K562 (cell line): ENCODE measurements at regions not wholly inside any gene's neighbourhood (a gene's known extent, or its start where the extent isn't known, plus 50 kb on each side); places are given as distances from the start of the nearest gene placed in this dataset.

Source experiments
- ATAC-seq: fragments of 200-7000 bp; cut with Tn5 transposase; 3 replicates; pipeline ENCODE4 v1.9.1; 2020; ENCODE audit warnings: moderate library complexity
- BruUV-seq: library from RNA; stranded (reverse); fragments of 400-500 nt; replicated peaks from 2 replicates; lab custom pipeline; 2021; lab: Mats Ljungman, UMichigan
- CTCF ChIA-PET: fragments of 300-600 bp; formaldehyde crosslinking; extraction: SDS; loops from one replicate; lab custom pipeline; 2021; ENCODE audit warnings: low intra/inter-chr PET ratio; lab: Yijun Ruan, JAX
- POLR2A ChIA-PET: fragments of 300-600, 350-650 bp; sonication (Branson Sonifier 250); formaldehyde crosslinking; extraction: SDS; loops from one replicate; lab custom pipeline; 2021; ENCODE audit warnings: antibody characterized with exemption, inconsistent platforms; lab: Yijun Ruan, JAX
- DNase-seq, 4 experiments: peaks; one replicate each; pipeline versions ENCODE4 v3.0.0 to v3.0.0-alpha.2; 2011 to 2018; ENCODE audit warnings: low spot score in 3 of 4, mixed read lengths in 3 of 4; ENCODE audit errors: extremely low read depth in 1 of 4
- FAIRE-seq: peaks from 2 replicates; lab custom pipeline; 2011; peaks lifted over from hg19 to GRCh38; lab: Jason Lieb, UNC
- H2AFZ ChIP-seq: 2 replicates; pipeline ENCODE4 v1.6.0; 2011; ENCODE audit warnings: low read depth, low read length, control low read depth, inconsistent platforms
- H3K27ac ChIP-seq: fragments of 200-600 bp; 3 replicates; pipeline ENCODE4 v1.8.0; 2011; ENCODE audit warnings: low read depth, mild to moderate bottlenecking, control low read depth, inconsistent platforms, low read length, moderate library complexity, mixed read lengths; ENCODE audit errors: extremely low read depth
- H3K27me3 ChIP-seq, 2 experiments: fragments of 300-600 bp in 1 of 2; 2 replicates in 1 of 2; 3 replicates in 1 of 2; pipeline versions ENCODE4 v1.6.0 to v1.8.0; 2011; ENCODE audit warnings: inconsistent platforms in 2 of 2, low read length in 2 of 2, mild to moderate bottlenecking in 1 of 2, mixed read lengths in 1 of 2, moderate library complexity in 1 of 2; ENCODE audit not compliant: control insufficient read depth in 2 of 2, insufficient read depth in 2 of 2
- H3K36me3 ChIP-seq: fragments of 300-600 bp; 3 replicates; pipeline ENCODE4 v1.8.0; 2011; ENCODE audit warnings: mild to moderate bottlenecking, low read length, inconsistent platforms; ENCODE audit not compliant: control insufficient read depth, insufficient read depth
- H3K4me1 ChIP-seq, 2 experiments: fragments of 200-600 bp in 1 of 2; replicated peaks in 1 of 2; 2 replicates in 1 of 2; 3 replicates in 1 of 2; pipeline versions ENCODE4 v1.5.1 to v1.8.0; 2011; ENCODE audit warnings: inconsistent platforms in 2 of 2, low read length in 2 of 2, mild to moderate bottlenecking in 1 of 2, mixed read lengths in 1 of 2, moderate library complexity in 1 of 2; ENCODE audit not compliant: control insufficient read depth in 2 of 2, insufficient read depth in 2 of 2
- H3K4me2 ChIP-seq: 2 replicates; pipeline ENCODE4 v1.6.1; 2011; ENCODE audit warnings: low read length, control low read depth, inconsistent platforms, mixed read lengths; ENCODE audit not compliant: insufficient read depth
- H3K4me3 ChIP-seq: fragments of 200-600 bp; sonication (generic), shearing (Covaris generic); 2 replicates; pipeline ENCODE4 v1.5.1; 2016; ENCODE audit warnings: control low read depth, inconsistent platforms
- H3K79me2 ChIP-seq: fragments of 200-600 bp; 3 replicates; pipeline ENCODE4 v1.8.0; 2011; ENCODE audit warnings: low read length, inconsistent platforms; ENCODE audit not compliant: control insufficient read depth, insufficient read depth
- H3K9ac ChIP-seq, 2 experiments: 2 replicates each; pipeline versions ENCODE4 v1.6.0 to v1.6.1; 2011; ENCODE audit warnings: low read depth in 2 of 2, low read length in 2 of 2, control low read depth in 1 of 2, inconsistent platforms in 1 of 2, mild to moderate bottlenecking in 1 of 2, mixed read lengths in 1 of 2; ENCODE audit not compliant: insufficient read depth in 1 of 2
- H3K9me1 ChIP-seq: one replicate; pipeline ENCODE4 v1.6.0; 2011; ENCODE audit warnings: inconsistent platforms, mild to moderate bottlenecking, low read length, moderate library complexity; ENCODE audit not compliant: control insufficient read depth, insufficient read depth
- H3K9me3 ChIP-seq: replicated peaks from 2 replicates; pipeline ENCODE4 v1.5.1; 2011; ENCODE audit warnings: low read depth, low read length, inconsistent platforms; ENCODE audit not compliant: control insufficient read depth, insufficient read depth
- H4K20me1 ChIP-seq: replicated peaks from 2 replicates; pipeline ENCODE4 v1.6.1; 2011; ENCODE audit warnings: low read length, inconsistent platforms, mixed read lengths; ENCODE audit not compliant: control insufficient read depth, insufficient read depth
- ATF3 ChIP-seq, 2 experiments: fragments of 450-650 bp in 1 of 2; sonication (generic) in 1 of 2; formaldehyde crosslinking in 1 of 2; IDR thresholded peaks in 1 of 2; conservative IDR thresholded peaks in 1 of 2; 2 replicates each; pipeline versions ENCODE4 v1.6.1 to v1.8.1; 2016 to 2023; ENCODE audit warnings: mild to moderate bottlenecking in 2 of 2, moderate library complexity in 2 of 2, inconsistent platforms in 1 of 2, missing genetic modification reagents in 1 of 2
- EGR1 ChIP-seq: fragments of 450-650 bp; conservative IDR thresholded peaks from 2 replicates; pipeline ENCODE4 v1.6.1; 2017; ENCODE audit warnings: mild to moderate bottlenecking
- ETV5 ChIP-seq: sonication (generic); formaldehyde crosslinking; IDR thresholded peaks from 2 replicates; pipeline ENCODE4 v1.4.0; 2020; ENCODE audit warnings: low read depth, mild to moderate bottlenecking, missing genetic modification reagents
- EZH2 ChIP-seq: IDR thresholded peaks from 2 replicates; pipeline ENCODE4 v1.6.1; 2012; ENCODE audit warnings: low read depth, mild to moderate bottlenecking, inconsistent platforms, low read length, borderline replicate concordance
- JUN ChIP-seq, 2 experiments: sonication (generic) in 1 of 2; formaldehyde crosslinking in 1 of 2; IDR thresholded peaks; 2 replicates each; pipeline versions ENCODE4 v1.6.1 to v1.8.0; 2012 to 2022; ENCODE audit warnings: borderline replicate concordance in 2 of 2, mild to moderate bottlenecking in 2 of 2, improper control_type of control experiment in 1 of 2, low read depth in 1 of 2, low read length in 1 of 2, missing genetic modification reagents in 1 of 2
- MBD2 ChIP-seq: sonication (generic); IDR thresholded peaks from 2 replicates; pipeline ENCODE4 v1.6.1; 2016; ENCODE audit warnings: low read depth, borderline replicate concordance
- MTF1 ChIP-seq: fragments of 250-450 bp; sonication (Bioruptor Pico); IDR thresholded peaks from 2 replicates; pipeline ENCODE4 v1.9.0; 2021; ENCODE audit warnings: moderate library complexity, mild to moderate bottlenecking, inconsistent platforms, borderline replicate concordance
- POLR3G ChIP-seq: IDR thresholded peaks from 2 replicates; pipeline ENCODE4 v1.6.1; 2011; ENCODE audit not compliant: insufficient read length, insufficient replicate concordance; ENCODE audit errors: extremely low read depth
- RBM39 ChIP-seq: fragments of 200-400 bp; formaldehyde crosslinking; optimal IDR thresholded peaks from 2 replicates; pipeline ENCODE3; 2018; ENCODE audit warnings: low read depth, low read length
- THRAP3 ChIP-seq: fragments of 450-650 bp; IDR thresholded peaks from 2 replicates; pipeline ENCODE4 v1.6.1; 2016; ENCODE audit warnings: mild to moderate bottlenecking, inconsistent platforms, borderline replicate concordance
- ZNF507 ChIP-seq: conservative IDR thresholded peaks from 2 replicates; pipeline ENCODE4 v1.6.1; 2017; ENCODE audit warnings: missing genetic modification characterization, missing compliant biosample characterization
- ZNF586 ChIP-seq: fragments of 450-650 bp; formaldehyde crosslinking; conservative IDR thresholded peaks from 2 replicates; pipeline ENCODE4 v1.4.0; 2020; ENCODE audit warnings: mild to moderate bottlenecking, moderate library complexity
- ZNF695 ChIP-seq: fragments of 450-650 bp; formaldehyde crosslinking; IDR thresholded peaks from 2 replicates; pipeline ENCODE4 v1.4.0; 2020; ENCODE audit warnings: mild to moderate bottlenecking, moderate library complexity
- WGBS: fragments of 100-300 bp; shearing (Covaris generic); methylation state at CpG from one replicate; pipeline ENCODE4 v1.1.6; 2016; ENCODE audit warnings: low coverage, mixed read lengths; ENCODE audit not compliant: insufficient coverage; ENCODE audit errors: missing lambda C conversion rate; 5-methylcytosine and 5-hydroxymethylcytosine counted together
- in situ Hi-C: fragments of 300-500 bp; cut with MboI; formaldehyde crosslinking; loops from 4 replicates; pipeline ENCODE4 v1.15.0; 2018; ENCODE audit warnings: inconsistent platforms, mixed read lengths
- intact Hi-C: fragments of 100-400 bp; cut with micrococcal nuclease; formaldehyde crosslinking; loops from 2 replicates; pipeline ENCODE4 v1.14.2; 2022
- TF ChIP-seq, protein P1 (sequence below): fragments of 450-650 bp; IDR thresholded peaks from 2 replicates; pipeline ENCODE4 v1.6.1; 2016; ENCODE audit warnings: borderline replicate concordance
- TF ChIP-seq, protein P2 (sequence below): sonication (generic); formaldehyde crosslinking; IDR thresholded peaks from 2 replicates; pipeline ENCODE4 v1.9.0; 2022; ENCODE audit warnings: mild to moderate bottlenecking, missing genetic modification reagents
- TF ChIP-seq, protein P3 (sequence below): fragments of 250-450 bp; sonication (Bioruptor Pico); IDR thresholded peaks from 2 replicates; pipeline ENCODE4 v1.8.0; 2022; ENCODE audit warnings: inconsistent platforms

DNA sequence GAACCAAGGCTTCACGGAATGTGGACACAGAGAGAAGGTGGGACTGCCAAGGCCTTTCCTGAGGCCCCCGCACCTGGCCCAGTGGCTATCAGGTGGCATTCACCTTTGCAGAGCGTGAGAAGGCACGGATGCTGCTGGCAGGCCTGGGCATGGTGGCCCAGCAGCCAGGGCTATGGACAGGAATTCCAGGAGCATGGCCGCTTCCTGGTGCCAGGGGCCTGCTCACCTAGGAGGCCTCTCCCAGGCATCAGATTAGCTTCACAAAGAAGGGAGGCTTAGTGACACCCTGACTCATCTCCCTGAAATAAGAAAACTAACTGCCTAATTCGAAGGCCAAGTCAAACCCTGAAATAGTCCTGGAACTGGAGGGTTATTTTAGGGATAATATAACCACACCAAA lies 155.8 kb downstream of the TEX29 start:
- Histone ChIP-seq H3K9me1 (no peaks in the 10 kb centered on the region), H2AFZ (no peak overlapping the region), H3K4me2 (no peak overlapping the region), H3K9ac (no peak overlapping the region), H3K27ac (no peak overlapping the region), H3K9me3 (no peaks in the 10 kb centered on the region), H3K4me3 (no peak overlapping the region), H4K20me1 (no peaks in the 10 kb centered on the region), H3K79me2 (no peaks in the 10 kb centered on the region), H3K36me3 (no peaks in the 10 kb centered on the region), H3K27me3 (peaks cover 0 to 23% of the 10 kb centered on the region in 2 experiments; a peak in 3 of 5 replicates), H3K4me1 (no peaks in the 10 kb centered on the region)
- ChIA-PET POLR2A (interaction anchor here (0.7 kb wide), 1 partner anchor 9 kb away, joined by 3 read pairs; no protein-coding TSS in a partner anchor), CTCF (no interaction called here)
- in situ Hi-C loops = loop anchor here (10.0 to 25.0 kb wide), 2 partner anchors 969 to 1136 kb away; no protein-coding TSS in a partner anchor
- intact Hi-C loops = loop anchor here (10.0 kb wide), 1 partner anchor 1129 kb away; no protein-coding TSS in a partner anchor
- ATAC-seq = no peak
- FAIRE-seq = no peak
- no TSS peak for BruUV-seq
- WGBS = 0% methylated on average over 5 of the region's 6 CpGs
- no peak for DNase-seq
- TF ChIP-seq RBM39 = no peak
- TF ChIP-seq EZH2 = no peak
- TF ChIP-seq MTF1 (CRISPR knock-in tag) = no peak
- TF ChIP-seq ZNF695 (CRISPR knock-in tag) = no peak
- no peak for TF ChIP-seq ATF3 (IDR thresholded peaks at IDR 0.05)
- no peak for TF ChIP-seq ATF3 (CRISPR knock-in tag; conservative IDR thresholded peaks at IDR 0.05)
- TF ChIP-seq MBD2 = no peak
- TF ChIP-seq, protein P1, sequence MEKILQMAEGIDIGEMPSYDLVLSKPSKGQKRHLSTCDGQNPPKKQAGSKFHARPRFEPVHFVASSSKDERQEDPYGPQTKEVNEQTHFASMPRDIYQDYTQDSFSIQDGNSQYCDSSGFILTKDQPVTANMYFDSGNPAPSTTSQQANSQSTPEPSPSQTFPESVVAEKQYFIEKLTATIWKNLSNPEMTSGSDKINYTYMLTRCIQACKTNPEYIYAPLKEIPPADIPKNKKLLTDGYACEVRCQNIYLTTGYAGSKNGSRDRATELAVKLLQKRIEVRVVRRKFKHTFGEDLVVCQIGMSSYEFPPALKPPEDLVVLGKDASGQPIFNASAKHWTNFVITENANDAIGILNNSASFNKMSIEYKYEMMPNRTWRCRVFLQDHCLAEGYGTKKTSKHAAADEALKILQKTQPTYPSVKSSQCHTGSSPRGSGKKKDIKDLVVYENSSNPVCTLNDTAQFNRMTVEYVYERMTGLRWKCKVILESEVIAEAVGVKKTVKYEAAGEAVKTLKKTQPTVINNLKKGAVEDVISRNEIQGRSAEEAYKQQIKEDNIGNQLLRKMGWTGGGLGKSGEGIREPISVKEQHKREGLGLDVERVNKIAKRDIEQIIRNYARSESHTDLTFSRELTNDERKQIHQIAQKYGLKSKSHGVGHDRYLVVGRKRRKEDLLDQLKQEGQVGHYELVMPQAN = no peak
- no peak for TF ChIP-seq ZNF586 (CRISPR knock-in tag)
- no peak for TF ChIP-seq ETV5 (CRISPR knock-in tag)
- no peak for TF ChIP-seq ZNF507 (tag)
- TF ChIP-seq, protein P2, sequence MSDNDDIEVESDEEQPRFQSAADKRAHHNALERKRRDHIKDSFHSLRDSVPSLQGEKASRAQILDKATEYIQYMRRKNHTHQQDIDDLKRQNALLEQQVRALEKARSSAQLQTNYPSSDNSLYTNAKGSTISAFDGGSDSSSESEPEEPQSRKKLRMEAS = no peak
- TF ChIP-seq POLR3G = no peak
- no peak for TF ChIP-seq EGR1
- TF ChIP-seq JUN (IDR thresholded peaks at IDR 0.05; ENCODE audit: borderline replicate concordance, low read depth, low read length) = no peak
- TF ChIP-seq JUN (CRISPR knock-in tag; IDR thresholded peaks at IDR 0.05; ENCODE audit: borderline replicate concordance) = no peak
- no peak for TF ChIP-seq THRAP3
- TF ChIP-seq, protein P3, sequence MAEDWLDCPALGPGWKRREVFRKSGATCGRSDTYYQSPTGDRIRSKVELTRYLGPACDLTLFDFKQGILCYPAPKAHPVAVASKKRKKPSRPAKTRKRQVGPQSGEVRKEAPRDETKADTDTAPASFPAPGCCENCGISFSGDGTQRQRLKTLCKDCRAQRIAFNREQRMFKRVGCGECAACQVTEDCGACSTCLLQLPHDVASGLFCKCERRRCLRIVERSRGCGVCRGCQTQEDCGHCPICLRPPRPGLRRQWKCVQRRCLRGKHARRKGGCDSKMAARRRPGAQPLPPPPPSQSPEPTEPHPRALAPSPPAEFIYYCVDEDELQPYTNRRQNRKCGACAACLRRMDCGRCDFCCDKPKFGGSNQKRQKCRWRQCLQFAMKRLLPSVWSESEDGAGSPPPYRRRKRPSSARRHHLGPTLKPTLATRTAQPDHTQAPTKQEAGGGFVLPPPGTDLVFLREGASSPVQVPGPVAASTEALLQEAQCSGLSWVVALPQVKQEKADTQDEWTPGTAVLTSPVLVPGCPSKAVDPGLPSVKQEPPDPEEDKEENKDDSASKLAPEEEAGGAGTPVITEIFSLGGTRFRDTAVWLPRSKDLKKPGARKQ = no peak
